OCI-M1 (cell line): ENCODE measurements at regions not wholly inside any gene's neighbourhood (a gene's known extent, or its start where the extent isn't known, plus 50 kb on each side); places are given as distances from the start of the nearest gene placed in this dataset.
"Not testable (repeated sequence)": the region's sequence is repeated elsewhere in the genome, so short reads cannot be mapped to it uniquely, and the experiment has no call there.

Source experiments
- DNase-seq: peaks from one replicate; lab custom pipeline; 2025; lab: John Stamatoyannopoulos, UW

DNA sequence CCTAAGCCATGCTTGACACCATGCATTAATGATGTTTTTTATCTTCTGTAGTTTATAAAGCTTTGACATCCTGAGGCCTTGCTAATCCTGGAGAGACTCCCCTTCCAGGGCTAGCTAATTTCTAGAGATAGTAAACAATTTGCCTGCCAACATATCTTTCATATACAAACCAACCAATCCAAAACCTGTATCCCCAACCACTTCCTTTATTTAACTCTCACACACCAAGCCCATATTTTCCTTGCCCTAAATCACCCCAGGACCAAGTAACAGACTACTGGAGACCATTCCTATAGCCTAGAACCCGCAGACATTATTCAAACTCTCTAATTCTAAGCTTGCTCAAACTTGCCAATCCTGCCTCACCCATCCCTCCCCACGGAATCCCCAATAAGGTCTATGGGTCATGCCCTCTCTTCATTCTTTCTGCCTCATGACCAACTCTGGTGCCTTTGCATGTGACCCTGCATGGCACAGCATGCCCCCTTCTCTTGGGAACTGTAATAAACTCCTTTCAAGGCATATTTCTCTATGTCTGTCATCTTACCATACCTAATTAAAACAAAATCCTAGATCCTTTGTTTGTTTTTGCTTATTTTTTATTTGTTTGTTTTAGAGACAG, 116.6 kb upstream of the CACUL1 start:
- DNase-seq = peak; percentile 38

DNA sequence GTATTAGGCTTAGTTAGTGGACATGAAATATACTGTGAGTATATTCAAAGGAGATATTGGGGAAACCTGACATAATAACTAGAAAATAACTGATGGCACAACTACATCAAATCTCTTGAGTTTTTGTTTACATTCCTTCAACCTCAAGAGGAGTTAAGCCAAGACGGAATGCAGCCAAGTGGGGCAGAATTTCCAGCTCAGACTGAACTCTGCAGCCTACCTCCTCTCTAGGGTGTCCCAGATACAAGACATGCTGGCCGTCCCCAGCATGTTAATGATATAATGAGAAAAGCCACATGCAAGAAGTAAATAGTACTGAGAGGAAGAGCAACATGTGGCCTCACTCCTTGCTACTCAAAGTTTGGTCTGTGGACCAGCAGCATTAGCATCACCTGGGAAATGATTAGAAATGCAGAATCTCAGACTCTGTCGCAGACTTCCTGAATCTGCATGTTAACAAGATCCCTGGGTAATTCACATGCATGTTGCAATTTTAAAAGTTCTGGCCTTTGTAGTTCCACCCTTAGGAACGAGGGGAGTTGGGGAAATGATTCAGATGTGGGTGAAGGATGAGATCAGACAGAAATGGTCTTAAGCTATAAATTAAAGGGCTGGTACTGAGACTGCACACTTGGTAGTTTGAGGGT, 118.4 kb upstream of the CACUL1 start:
- no peak for DNase-seq

DNA sequence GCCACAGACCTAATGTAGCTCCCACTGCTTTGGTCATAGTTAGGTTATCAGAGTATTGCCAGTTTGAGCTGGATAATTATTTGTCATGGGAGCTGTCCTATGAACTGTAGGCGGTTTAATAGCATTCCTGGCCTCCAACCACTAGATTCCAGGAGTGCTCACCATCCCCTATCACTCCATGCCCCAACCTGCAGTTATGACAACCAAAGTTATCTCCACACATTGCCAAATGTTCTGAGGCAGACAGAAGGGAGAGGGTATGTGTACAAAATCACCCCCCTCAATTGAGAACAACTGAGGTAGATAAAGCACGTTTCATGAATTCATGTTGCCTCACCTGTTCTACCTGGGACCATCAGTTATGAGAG, 119.0 kb upstream of the CACUL1 start:
- DNase-seq = no peak

DNA sequence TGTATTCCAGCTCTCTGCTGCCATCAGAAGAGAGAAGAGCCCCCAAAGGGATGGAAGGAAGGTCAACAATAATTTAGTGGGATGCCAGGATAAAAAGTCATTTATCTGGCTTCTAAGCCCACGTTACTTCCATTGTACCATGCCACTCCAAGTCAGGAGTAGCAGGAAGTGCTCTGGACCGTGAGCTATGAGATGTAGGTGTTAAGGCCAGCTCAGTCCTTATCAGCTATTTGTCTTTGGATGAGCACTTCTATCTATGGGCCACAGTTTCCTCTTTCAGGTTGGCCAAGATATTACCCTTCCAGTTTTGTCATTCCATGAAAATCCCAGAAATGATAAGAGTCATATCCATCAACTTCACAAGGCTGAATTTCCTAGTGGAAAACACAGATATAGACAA, 119.4 kb upstream of the CACUL1 start:
- DNase-seq = no peak

DNA sequence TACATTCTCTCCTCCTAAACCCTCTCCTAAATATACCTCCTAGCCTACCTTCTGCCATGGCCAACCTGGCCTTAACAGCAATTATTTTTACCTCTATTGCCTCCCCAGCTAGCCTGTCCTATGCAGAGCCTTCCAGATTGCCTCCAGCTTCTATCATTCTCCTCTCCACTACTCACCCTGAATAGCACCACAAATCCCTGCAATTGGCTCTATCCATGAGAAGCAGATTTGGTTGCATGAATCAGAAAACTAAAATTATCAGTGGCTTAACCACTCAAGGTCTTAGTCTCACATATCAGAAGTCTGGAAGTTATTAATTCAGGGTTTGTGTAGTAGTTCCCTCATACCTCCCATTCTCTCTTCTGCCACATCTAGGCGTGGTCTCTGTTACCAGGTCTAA, 120.3 kb upstream of the CACUL1 start:
- DNase-seq = no peak

DNA sequence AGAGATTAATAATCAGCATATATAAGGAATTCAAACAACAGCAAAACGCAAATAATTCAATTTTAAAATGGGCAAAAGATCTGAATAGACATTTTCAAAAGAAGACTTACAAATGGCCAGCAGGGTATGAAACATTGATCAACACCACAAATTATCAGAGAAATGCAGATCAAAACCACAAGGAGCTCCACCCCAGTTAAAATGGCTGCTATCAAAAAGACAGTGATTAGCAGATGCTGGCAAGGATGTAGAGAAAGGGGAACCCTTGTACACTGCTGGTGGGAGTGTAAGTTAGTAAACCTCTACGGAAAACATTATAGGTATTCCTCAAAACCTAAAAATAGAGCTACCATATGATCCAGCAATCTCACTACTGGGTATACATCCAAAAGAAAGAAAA, 128.0 kb upstream of the CACUL1 start:
- peak; percentile 66 for DNase-seq

DNA sequence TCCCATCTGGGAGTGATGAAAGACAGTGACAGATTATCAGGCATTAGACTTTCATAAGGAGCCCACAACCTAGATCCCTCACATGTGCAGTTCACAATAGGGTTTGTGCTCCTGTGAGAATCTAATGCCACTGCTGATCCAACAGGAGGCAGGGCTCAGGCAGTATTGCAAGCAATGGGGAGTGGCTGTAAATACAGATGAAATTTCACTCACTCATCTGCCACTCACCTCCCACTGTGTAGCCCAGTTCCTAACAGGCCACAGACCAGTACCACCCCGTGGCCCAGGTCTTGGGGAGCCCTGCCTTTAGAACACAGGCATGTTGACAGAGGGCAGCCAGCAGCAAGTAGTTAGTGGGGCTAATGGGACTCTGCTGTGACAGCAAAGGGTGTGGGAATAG, 137.3 kb upstream of the NANOS1 start:
- DNase-seq = no peak

DNA sequence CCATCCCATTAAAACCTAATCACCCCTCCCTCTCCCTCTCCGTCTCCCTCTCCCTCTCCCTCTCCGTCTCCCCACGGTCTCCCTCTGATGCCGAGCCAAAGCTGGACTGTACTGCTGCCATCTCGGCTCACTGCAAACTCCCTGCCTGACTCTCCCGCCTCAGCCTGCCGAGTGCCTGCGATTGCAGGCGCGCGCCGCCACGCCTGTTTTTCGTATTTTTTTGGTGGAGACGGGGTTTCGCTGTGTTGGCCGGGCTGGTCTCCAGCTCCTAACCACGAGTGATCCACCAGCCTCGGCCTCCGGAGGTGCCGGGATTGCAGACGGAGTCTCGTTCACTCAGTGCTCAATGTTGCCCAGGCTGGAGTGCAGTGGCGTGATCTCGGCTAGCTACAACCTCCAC, 134.6 kb upstream of the NANOS1 start:
- DNase-seq = not testable (repeated sequence)

DNA sequence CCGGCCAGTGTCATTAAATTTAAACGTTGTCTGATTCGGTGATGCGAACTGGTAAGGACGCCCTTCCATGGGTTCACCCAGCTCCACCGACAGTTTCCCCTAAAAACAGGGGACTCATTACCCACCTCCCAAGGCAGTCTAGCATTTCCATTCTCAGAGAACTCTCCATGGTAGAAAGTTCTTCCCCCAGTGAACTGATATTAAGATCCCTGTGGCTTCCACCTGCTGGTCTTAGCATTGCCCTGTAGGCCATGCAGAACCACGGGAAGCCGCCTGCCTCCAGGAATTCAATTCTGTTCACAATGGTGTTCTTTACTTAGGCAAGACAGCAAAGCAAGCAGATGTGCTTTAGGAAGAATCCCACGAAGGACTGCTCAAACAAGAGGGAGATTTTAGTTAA, 128.9 kb upstream of the NANOS1 start:
- DNase-seq = no peak

DNA sequence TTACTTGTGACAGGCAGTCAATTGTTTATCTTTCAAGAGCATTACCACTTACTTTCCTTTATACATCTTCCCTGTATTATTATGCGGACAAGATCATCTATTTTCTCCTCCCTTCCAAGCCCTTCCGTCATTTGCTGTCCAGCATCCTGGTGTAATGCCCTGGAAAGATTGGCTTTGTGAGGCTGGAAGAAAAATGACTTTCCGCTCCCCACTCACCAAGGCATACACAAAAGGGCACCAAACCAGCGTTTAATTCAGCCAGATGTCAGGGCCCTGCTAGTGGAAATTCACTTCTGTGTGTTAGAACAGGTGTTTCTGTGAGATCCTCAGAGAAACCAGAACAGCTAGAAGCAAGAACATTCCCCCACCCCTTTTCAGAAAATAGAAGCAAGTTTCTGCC, 128.1 kb upstream of the NANOS1 start:
- DNase-seq = no peak

DNA sequence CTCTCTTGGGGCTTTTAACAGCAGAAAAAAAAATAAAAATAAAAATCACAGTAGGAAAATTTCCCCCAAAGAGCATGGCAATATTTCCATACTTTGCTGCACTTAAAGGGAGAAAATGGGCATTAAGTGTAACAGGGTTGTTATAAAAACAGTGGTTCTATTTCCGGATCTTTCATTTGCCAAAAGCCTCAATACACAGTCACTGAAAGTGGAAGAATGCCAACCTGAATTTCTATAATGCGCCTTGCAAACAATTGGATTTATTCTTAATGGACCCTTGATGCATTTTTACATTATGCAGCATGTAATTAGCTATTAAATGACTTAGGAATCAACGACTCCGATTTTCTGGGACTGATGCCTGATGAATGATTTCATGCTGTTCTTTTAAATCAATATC, 127.6 kb upstream of the NANOS1 start:
- DNase-seq = no peak

DNA sequence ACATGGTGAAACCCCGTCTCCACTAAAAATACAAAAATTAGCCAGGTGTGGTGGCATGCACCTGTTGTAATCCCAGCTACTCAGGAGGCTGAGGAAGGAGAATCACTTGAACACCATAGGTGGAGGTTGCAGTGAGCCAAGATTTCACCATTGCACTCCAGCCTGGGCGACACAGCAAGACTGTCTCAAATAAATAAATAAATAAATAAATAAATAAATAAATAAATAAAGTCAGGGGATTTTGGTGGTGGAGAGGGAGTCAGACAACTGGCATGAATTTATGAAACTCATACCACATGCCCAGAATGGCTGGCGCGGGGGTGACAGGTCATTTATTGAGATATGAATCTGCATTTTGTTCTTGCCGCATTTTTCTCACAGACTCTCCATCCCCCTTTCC, 126.9 kb upstream of the NANOS1 start:
- not testable (repeated sequence) for DNase-seq

DNA sequence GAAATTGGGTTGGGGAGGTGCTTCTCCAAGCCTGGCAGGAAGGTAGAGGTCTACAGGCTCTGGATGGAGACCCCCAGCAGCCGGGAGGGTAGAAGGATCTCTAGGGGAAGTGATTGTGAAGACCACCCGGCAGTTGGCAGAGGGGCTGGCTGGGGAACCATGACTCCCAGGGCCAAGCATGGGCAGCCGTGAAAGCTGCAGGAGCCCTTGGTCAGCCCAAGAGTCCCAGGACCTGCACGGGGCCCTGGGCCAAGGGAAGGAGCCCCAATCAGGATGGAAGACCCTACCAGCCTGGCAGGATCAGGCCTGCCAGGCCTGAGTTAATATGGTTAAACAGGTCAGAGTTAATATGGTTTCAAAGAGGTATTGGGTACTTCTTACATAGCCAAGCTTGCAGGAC, 126.3 kb upstream of the NANOS1 start:
- no peak for DNase-seq

DNA sequence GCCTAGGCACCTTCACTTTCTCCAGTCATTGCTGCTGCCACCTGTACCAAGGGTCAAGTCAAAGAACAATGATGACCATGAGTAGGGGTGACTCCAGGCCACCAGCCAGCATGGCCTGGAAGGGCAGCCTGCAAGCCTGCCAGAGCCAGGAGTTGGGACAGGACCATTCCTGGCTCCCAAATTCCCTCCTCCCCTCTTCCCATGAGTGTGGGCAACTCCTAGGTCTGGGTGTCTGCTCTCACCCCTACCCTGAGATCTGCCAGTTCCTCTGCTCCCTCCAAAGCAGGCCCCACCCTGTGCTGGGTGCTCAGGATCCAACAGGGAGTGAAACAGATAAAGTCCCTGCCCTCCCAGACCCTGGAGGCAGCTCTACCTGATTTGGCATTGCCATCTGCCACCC, 125.8 kb upstream of the NANOS1 start:
- DNase-seq = no peak

DNA sequence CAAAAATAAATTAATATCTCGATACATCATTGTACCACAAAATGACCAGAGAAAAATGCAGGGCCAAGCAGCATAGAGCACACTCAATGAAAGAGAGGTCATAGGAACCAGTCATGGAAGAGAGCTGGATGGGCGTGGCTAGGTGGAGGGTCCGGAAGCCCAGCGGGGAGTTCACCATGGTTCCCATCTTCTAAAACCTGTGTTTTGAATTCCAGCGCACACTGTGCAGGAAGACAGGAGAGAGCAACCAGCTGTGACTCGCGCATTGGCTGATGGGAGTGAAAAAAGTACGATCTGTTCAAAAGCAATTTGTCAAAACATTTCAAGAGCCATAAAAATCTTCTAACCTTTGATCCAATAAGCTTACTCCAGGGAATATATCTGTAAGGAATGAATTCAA, 125.2 kb upstream of the NANOS1 start:
- no peak for DNase-seq

DNA sequence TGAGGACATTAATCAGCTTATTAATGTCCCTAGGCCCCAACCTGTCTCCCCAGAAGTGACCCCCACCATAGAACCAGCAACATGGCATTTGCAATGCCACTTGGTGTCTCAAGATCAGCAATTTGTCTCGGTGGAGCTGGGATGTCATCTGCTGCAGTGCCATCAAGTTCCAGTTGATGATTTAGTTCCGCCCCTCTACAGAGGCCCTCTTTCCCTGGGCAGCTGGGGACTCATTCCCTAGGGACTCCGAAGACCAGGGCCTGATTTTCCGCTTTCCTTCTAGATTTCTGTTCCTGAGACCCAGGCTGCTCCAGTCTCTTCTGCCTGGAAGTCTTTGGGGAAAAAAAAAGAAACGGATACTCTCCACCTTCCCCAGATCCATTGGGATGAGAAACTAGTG, 122.5 kb upstream of the NANOS1 start:
- no peak for DNase-seq

DNA sequence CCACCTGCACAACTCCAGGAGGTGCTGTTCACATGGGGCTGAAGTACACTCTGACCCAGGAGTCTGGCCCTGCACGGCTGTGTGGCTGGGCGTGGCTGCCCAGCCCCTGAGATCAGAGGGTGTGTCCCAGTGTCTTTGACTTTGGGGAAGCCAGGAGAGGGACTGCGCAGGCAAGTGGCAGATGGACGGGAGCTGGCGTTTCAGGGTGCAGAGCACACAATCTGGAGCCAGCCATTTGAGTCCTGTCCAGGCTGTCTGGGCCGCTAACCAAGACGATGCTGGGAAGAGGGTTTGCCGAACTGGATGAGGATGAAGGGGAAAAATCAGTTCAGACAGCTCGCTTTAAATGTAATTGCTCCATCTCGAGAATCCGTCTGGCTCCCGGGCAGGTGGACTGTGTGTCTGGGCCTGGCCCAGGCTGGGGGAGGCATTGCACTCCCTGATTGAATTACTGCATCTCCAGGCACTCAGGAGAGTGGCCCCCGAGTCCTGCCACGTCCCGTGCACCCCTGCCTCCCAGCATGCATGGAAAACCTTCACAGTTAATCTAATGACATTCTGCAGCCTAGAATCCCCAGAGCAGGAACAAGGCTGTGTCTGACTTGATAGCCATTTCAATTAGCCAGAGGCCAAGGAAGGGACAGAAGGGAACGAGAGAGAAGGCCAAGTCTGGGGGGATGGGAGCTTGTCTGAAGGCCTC, 120.8 kb upstream of the NANOS1 start:
- DNase-seq = peak; percentile 6

DNA sequence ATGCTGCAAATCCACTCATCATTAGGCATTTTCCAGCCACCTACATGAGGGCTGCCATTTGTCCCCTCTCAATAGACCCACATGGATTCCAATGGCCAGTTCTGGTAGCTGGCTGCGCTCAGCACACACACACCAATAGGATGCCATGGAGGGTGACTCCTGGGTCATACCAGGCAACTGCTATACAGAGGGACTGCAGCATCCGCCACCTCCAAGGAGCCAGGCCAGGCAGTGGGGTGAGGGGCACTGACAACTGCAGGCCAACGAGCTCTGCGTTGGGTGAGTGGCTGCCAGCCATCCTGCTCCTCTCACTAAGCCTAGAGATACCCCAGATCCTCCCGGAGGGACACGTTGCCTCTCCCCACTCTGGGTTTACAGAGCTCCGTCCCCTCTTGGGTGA, 118.8 kb upstream of the NANOS1 start:
- no peak for DNase-seq

DNA sequence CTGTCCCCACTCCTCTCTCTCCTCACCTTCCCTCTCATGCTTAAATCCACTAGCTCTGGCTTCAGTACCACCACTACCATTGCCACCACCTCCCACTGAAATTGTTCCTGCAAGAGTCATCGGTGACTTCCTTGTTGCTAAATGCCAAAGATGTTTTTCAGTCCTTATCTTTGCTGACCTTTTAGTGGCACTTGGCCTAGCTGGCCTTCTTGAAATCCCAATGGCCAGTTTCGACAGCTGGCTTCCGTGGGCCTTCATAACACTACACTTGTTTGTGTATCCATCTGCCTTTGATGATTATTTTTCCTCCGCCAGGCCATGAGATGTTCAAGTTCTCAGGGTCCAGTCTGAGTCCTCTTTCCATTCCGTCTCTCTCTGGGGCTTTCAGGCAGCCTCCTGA, 118.2 kb upstream of the NANOS1 start:
- DNase-seq = peak; percentile 3

DNA sequence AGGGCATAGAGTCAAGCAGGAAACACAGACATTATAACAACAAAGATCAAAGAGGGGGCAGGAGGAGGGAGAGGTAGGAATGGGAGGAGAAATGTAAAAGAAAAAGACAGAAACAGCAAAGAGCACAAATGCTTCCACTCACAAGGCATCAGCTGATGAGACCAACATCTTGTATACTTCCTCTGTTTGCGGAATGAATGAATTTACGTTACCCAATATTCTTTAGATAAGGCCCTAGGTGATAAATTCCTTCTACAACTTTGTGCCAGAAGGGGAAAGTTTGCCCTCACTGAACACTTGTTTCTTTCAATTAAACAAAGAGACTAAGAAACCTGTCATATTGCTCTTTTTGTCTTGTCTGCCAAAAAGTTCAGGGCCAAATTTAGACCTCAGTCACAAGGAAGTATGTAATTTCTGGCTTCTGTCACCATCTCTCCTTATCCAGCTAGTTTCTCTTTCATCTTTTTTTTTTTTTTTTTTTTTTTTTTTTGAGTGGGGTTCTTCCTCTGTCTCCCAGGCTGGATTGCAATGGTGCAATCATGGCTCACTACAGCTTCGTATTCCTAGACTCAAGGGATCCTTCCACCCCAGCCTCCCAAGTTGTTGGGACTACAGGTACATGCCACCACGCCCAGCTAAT, 116.4 kb upstream of the NANOS1 start:
- DNase-seq = peak; percentile 13

DNA sequence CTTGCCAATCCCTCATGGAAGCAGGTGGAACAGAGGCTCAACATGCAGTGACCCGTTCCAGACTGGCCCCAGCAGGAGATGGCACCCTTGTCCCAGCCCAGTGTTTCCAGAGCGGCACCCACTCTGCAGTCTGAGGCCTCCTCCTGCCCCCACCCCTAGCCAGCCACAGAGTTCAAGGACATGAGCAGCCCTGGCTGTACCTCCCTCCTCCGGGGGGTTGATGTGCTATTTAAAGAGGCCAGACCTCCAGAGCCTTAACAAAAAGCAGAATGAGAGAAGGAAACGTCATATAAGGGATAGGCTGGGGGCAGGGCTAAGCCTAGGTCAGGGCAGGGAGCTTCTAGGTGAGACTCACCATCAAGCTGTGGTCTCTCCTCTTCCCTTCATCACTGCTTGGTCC, 115.7 kb upstream of the NANOS1 start:
- DNase-seq = no peak

DNA sequence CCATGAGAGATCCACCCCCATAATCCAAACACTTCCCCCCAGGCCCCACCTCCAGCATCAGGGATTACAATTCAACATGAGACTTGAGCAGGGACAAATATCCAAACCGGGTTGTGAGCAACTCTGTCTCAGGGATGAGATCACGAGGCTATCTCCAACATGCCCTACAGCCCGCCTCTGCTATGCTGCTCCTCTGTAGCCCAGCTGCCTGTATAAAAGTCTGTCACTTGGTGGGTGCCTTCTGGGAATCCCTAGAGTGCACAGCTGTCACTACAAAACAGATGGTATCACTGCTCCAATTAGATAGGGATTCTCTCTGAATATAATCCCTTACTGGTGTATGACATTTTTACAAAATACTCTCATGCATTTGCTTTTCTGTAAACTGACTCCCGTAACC, 114.9 kb upstream of the NANOS1 start:
- DNase-seq = peak; percentile 17

DNA sequence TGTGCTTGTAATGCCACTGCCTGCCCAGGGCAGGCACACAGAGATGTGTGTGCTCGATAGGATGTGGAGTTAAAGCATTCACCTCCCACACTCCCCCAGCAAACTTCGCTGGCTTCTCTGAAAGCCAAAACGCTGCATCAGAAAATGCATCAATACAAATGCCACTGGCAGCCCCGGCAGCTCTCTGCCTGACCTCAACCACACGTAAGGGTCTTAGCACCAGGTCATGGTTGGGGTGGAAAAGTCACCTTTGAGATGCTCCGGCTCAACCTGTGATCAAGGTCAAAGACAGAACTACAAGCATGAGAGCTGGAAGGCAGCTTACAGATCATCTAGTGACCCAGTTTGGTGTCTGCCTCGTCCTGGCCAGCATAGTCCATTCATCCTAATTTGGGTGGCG, 114.4 kb upstream of the NANOS1 start:
- DNase-seq = no peak
